ENCODE measurements at regions not wholly inside any gene's neighbourhood (a gene's known extent, or its start where the extent isn't known, plus 50 kb on each side); places are given as distances from the start of the nearest gene placed in this dataset.

DNA sequence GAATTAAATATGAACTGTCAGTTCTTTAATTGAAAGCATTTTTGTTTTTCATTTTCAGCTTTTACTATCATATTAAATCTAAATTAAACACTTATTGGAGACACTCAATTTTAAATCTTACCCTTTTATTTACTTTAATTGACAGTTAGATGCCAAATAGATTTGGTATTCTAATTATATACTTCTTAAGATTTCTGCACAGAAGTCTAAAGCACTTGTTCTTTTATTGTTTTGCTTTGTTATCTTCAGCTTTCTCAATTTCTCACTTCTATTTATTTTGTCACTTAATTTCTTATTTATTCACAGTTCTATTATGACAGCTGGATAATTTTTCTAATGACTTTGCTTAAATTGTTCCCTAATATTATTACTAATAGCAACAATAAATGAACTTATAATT is 1397.3 kb upstream of the MIR17HG start:
- intact Hi-C loops (cut with DNase I; ENCODE audit: low total_unique reads) (no loop called here), in situ Hi-C loops (cut with MboI; ENCODE audit: low pct_ligation_motif_present in 1 of 4, low pct_unique_long_range_greater_than_20kb in 1 of 4, low sequenced_read_pairs in 3 of 4) (no loop called here)
- TF ChIP-seq, protein P1, sequence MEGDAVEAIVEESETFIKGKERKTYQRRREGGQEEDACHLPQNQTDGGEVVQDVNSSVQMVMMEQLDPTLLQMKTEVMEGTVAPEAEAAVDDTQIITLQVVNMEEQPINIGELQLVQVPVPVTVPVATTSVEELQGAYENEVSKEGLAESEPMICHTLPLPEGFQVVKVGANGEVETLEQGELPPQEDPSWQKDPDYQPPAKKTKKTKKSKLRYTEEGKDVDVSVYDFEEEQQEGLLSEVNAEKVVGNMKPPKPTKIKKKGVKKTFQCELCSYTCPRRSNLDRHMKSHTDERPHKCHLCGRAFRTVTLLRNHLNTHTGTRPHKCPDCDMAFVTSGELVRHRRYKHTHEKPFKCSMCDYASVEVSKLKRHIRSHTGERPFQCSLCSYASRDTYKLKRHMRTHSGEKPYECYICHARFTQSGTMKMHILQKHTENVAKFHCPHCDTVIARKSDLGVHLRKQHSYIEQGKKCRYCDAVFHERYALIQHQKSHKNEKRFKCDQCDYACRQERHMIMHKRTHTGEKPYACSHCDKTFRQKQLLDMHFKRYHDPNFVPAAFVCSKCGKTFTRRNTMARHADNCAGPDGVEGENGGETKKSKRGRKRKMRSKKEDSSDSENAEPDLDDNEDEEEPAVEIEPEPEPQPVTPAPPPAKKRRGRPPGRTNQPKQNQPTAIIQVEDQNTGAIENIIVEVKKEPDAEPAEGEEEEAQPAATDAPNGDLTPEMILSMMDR (IDR thresholded peaks at IDR 0.05): no peak
- TF ChIP-seq EP300 (IDR thresholded peaks at IDR 0.05; ENCODE audit: low read depth) (no peak), POLR2AphosphoS5 (IDR thresholded peaks at IDR 0.05) (no peak), POLR2A (IDR thresholded peaks at IDR 0.05) (no peak)
- H3K27ac ChIP-seq: no peak overlapping the region
- no peaks in the 10 kb centered on the region for H3K27me3 ChIP-seq
- no peak overlapping the region for H3K4me3 ChIP-seq
- no peaks in the 10 kb centered on the region for H3K36me3 ChIP-seq
- H3K4me1 ChIP-seq: no peaks in the 10 kb centered on the region
- DNase-seq: no peak
- no peaks in the 10 kb centered on the region for H3K9me3 ChIP-seq

DNA sequence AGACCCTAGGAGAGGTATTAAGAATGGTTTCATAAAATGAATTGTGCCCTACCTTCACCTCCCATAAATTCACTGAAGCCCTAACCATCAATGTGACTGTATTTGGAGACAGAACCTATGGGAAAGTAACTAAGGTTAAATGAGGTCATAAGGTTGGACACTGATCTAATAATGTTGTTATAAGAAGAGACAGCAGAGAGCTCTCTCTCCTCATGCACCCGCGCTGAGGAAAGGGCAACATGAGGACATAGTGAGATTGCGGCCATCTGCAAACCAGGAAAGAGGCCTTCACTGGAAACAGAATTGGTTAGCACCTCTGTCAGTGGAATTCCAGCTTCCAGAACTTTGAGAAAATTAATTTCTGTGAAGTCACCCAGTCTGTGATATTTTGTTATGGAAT is 1396.1 kb upstream of the MIR17HG start:
- TF ChIP-seq POLR2A (IDR thresholded peaks at IDR 0.05) (no peak), POLR2AphosphoS5 (IDR thresholded peaks at IDR 0.05) (no peak), EP300 (IDR thresholded peaks at IDR 0.05; ENCODE audit: low read depth) (no peak)
- TF ChIP-seq, protein P1 (IDR thresholded peaks at IDR 0.05): no peak
- Histone ChIP-seq H3K4me1 (no peaks in the 10 kb centered on the region), H3K36me3 (no peaks in the 10 kb centered on the region), H3K27me3 (no peaks in the 10 kb centered on the region), H3K4me3 (no peak overlapping the region), H3K27ac (no peak overlapping the region), H3K9me3 (no peaks in the 10 kb centered on the region)
- in situ Hi-C loops (cut with MboI; ENCODE audit: low pct_ligation_motif_present in 1 of 4, low pct_unique_long_range_greater_than_20kb in 1 of 4, low sequenced_read_pairs in 3 of 4) (no loop called here), intact Hi-C loops (cut with DNase I; ENCODE audit: low total_unique reads) (no loop called here)
- WGBS, 2 donors (ENCODE audit: low coverage in 1 of 2): 85 to 89% methylated on average over 3 of the region's 3 CpGs
- no peak for DNase-seq

DNA sequence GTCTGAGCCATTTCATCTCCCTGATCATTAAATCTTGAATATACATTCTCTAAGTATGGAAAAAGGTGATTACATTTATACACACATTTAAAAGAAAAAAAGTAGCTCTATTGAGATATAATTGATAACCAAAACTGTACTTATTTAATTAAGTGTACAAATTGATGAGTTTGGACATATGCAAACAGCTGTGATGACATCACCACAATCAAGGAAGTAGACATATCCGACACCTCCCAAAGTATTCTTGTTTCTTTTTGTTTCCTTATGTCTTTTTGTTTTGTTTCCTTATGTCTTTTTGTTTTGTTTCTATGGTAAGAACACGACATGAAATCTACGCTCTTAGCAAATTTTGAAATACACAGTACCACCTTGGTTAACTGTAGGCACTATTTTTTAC is 1393.9 kb upstream of the MIR17HG start:
- H3K4me3 ChIP-seq: no peak overlapping the region

DNA sequence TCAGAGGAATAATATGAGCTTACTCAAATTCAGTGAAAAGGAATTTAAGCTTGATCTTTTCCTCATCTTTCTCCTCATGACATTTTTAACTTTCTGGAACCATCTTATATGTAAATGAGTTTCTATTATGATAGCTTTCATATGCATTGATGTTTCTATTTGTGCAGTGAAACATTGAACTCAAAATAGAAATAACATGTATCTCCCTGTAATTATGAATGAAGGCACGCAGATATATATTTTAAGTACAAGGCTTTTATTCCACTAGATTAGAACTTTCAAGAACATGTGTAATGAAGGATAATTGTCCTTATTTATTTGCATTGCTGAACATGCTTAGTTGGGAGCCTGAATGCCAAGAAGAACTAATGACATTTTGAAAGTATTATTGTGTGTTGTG is 1391.7 kb upstream of the MIR17HG start:
- no peak for TF ChIP-seq POLR2AphosphoS5 (IDR thresholded peaks at IDR 0.05)
- Histone ChIP-seq H3K4me1 (no peaks in the 10 kb centered on the region), H3K27me3 (no peaks in the 10 kb centered on the region), H3K36me3 (no peaks in the 10 kb centered on the region), H3K4me3 (no peak overlapping the region), H3K9me3 (no peaks in the 10 kb centered on the region), H3K27ac (no peak overlapping the region)
- DNase-seq: no peak
- intact Hi-C loops (cut with DNase I; ENCODE audit: low total_unique reads): no loop called here
- in situ Hi-C loops (cut with MboI; ENCODE audit: low pct_ligation_motif_present in 1 of 4, low pct_unique_long_range_greater_than_20kb in 1 of 4, low sequenced_read_pairs in 3 of 4): no loop called here
- 89% methylated on average over 1 of the region's 1 CpG for WGBS, 2 donors (ENCODE audit: low coverage in 1 of 2)

More for the DNA sequence above, 1393.9 kb upstream of the MIR17HG start:
- no peaks in the 10 kb centered on the region for H3K27me3 ChIP-seq
- H3K36me3 ChIP-seq: no peaks in the 10 kb centered on the region
- H3K27ac ChIP-seq: no peak overlapping the region
- TF ChIP-seq EP300 (IDR thresholded peaks at IDR 0.05; ENCODE audit: low read depth) (no peak), POLR2AphosphoS5 (IDR thresholded peaks at IDR 0.05) (no peak), POLR2A (IDR thresholded peaks at IDR 0.05) (no peak)
- TF ChIP-seq, protein P1 (IDR thresholded peaks at IDR 0.05): no peak
- intact Hi-C loops (cut with DNase I; ENCODE audit: low total_unique reads): no loop called here
- H3K4me1 ChIP-seq: no peaks in the 10 kb centered on the region
- in situ Hi-C loops (cut with MboI; ENCODE audit: low pct_ligation_motif_present in 1 of 4, low pct_unique_long_range_greater_than_20kb in 1 of 4, low sequenced_read_pairs in 3 of 4): no loop called here
- DNase-seq: no peak
- H3K9me3 ChIP-seq: no peaks in the 10 kb centered on the region
- 74 to 82% methylated on average over 3 of the region's 3 CpGs for WGBS, 2 donors (ENCODE audit: low coverage in 1 of 2)

DNA sequence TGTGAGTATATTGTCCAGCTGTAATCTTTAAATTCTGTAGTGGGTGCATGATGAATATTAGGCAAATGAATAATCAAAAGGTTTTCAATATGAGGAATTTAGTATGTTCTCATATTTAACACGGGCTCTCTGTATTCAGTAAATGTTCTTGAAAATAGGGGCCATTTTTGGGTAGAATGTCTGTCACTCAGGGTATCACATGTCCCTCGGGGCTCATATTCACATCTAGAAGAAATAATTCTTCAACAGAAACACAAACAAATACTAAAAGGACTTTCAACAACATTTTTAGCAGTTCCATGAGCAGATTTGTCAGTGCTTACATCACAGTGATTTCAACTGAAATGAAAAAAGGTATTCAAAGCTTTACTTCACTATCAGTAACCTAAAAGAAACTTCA is 1388.4 kb upstream of the MIR17HG start:
- Histone ChIP-seq H3K27me3 (no peaks in the 10 kb centered on the region), H3K9me3 (no peaks in the 10 kb centered on the region), H3K36me3 (no peaks in the 10 kb centered on the region), H3K27ac (no peak overlapping the region), H3K4me1 (no peaks in the 10 kb centered on the region), H3K4me3 (no peak overlapping the region)
- in situ Hi-C loops (cut with MboI; ENCODE audit: low pct_ligation_motif_present in 1 of 4, low pct_unique_long_range_greater_than_20kb in 1 of 4, low sequenced_read_pairs in 3 of 4) (no loop called here), intact Hi-C loops (cut with DNase I; ENCODE audit: low total_unique reads) (no loop called here)
- DNase-seq: no peak
- TF ChIP-seq POLR2A (IDR thresholded peaks at IDR 0.05): no peak
- no peak for TF ChIP-seq POLR2AphosphoS5 (IDR thresholded peaks at IDR 0.05)
- no peak for TF ChIP-seq EP300 (IDR thresholded peaks at IDR 0.05; ENCODE audit: low read depth)
- TF ChIP-seq, protein P1 (IDR thresholded peaks at IDR 0.05): no peak
- whole genome bisulfite sequencing, 2 donors (ENCODE audit: low coverage in 1 of 2): 73% methylated on average over 2 of the region's 2 CpGs
